HFF-Myc (cell line): ENCODE measurements at regions not wholly inside any gene's neighbourhood (a gene's known extent, or its start where the extent isn't known, plus 50 kb on each side); places are given as distances from the start of the nearest gene placed in this dataset.

Experiments
- DNase-seq: peaks from one replicate; pipeline ENCODE4 v3.0.0-alpha.2; 2011; ENCODE audit warnings: low read depth; ENCODE audit errors: extremely low read depth
- H3K4me3 ChIP-seq: replicated peaks from 2 replicates; pipeline ENCODE4 v1.5.1; 2011; ENCODE audit warnings: low read depth, mild to moderate bottlenecking, control low read depth, low read length
- CTCF ChIP-seq: IDR thresholded peaks from 2 replicates; pipeline ENCODE4 v1.5.1; 2012; ENCODE audit warnings: mild to moderate bottlenecking, low read depth, low read length, control low read depth; ENCODE audit errors: missing control alignments

DNA sequence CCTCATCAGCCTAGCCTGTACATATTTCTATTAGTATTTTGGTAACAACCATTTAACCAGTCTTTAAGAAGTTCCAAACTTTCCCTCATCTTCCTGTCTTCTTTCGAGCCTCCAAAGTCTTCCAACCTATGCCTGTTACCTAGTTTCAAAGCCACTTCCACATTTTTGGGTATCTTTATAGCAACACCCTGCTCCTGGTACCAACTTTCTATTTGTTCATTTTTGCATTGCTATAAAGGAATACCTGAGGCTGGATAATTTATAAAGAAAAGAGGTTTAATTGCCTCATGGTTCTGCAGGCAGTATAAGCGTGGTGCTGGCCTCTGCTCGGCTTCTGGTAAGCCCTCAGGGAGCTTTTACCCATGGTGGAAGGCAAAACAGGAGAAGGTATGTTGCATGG lies 578.8 kb upstream of the AUTS2 start:
- no peak for TF ChIP-seq CTCF
- DNase-seq: no peak
- H3K4me3 ChIP-seq: no peak overlapping the region

- no peak overlapping the region for H3K4me3 ChIP-seq
- DNase-seq: no peak
- no peak for TF ChIP-seq CTCF
These were observed 577.7 kb upstream of the AUTS2 start for GRCh38 chr7:69020536-69020935.

- no peak for DNase-seq
- no peak for TF ChIP-seq CTCF
- H3K4me3 ChIP-seq: no peak overlapping the region
These were observed 573.0 kb upstream of the AUTS2 start for GRCh38 chr7:69025249-69025648.

- no peak overlapping the region for H3K4me3 ChIP-seq
- no peak for DNase-seq
- no peak for TF ChIP-seq CTCF
These were observed 565.4 kb upstream of the AUTS2 start for GRCh38 chr7:69032848-69033247.

- TF ChIP-seq CTCF: no peak
- H3K4me3 ChIP-seq: no peak overlapping the region
- no peak for DNase-seq
These were observed 562.4 kb upstream of the AUTS2 start for GRCh38 chr7:69035826-69036225.

- DNase-seq: no peak
- TF ChIP-seq CTCF: no peak
- no peak overlapping the region for H3K4me3 ChIP-seq
These were observed 562.0 kb upstream of the AUTS2 start for GRCh38 chr7:69036301-69036700.

DNA sequence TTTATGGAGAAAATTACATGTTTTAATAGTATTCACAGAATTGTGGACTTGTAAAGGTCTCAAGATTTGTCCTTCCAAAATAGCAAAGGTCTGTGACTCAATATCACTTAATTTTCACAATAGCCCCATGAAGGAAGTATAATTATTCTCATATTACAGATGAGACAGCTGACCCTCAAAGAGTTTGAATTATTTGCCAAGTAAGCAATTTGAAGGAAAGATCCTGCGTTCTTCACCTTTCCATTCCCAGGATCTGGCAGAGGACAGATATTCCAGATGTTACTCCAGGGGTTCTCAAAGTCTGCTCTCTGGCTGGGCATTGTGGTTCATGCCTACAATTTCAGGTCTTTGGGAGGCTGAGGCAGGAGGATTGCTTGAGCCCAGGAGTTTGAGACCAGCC lies 559.4 kb upstream of the AUTS2 start:
- TF ChIP-seq CTCF: no peak
- H3K4me3 ChIP-seq: no peak overlapping the region
- no peak for DNase-seq
